ENCODE measurements at regions not wholly inside any gene's neighbourhood (a gene's known extent, or its start where the extent isn't known, plus 50 kb on each side); places are given as distances from the start of the nearest gene placed in this dataset.

DNA sequence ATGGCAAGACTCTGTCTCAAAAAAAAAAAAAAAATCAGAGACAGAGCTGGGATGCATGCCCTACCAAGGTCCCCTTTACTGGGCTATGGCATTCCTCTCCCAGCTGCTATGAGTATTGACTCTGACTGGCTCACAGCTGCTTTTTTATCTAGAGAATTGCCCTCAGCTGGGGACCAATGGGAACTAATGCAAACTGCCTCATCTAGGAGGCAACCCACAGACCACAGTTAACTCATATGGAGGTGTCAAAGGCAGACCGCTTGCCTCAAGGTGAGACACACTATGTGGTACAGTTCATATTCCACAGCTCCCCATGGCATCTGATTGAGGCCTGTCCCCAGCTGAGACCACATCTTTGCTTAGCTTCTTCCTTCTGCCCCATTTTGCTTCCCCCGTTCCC is 183.5 kb upstream of the EOMES start:
- POLR2A ChIA-PET: no interaction called here

More for the DNA sequence above, 183.5 kb upstream of the EOMES start:
- no TSS peak for BruUV-seq (replicated peaks)
- no peak overlapping the region for H3K4me3 ChIP-seq (replicated peaks in 1 of 2; ENCODE audit: low read depth in 1 of 2, low read length in 2 of 2)
- RAD21 ChIA-PET (ENCODE audit: low non-redundant PET in 1 of 2, low total read pairs in 2 of 2, uncharacterized antibody in 2 of 2, unreplicated experiment in 2 of 2): no interaction called here
- H3K27me3 ChIP-seq (ENCODE audit: insufficient read depth, low read length): no peaks in the 10 kb centered on the region
- no peaks in the 10 kb centered on the region for H3K4me1 ChIP-seq (ENCODE audit: control insufficient read depth in 1 of 2, insufficient read depth in 2 of 2, low read length in 2 of 2)
- H4K20me1 ChIP-seq (ENCODE audit: insufficient read depth): no peaks in the 10 kb centered on the region
- no peak for TF ChIP-seq ZFX (IDR thresholded peaks at IDR 0.05)
- TF ChIP-seq, protein P1, sequence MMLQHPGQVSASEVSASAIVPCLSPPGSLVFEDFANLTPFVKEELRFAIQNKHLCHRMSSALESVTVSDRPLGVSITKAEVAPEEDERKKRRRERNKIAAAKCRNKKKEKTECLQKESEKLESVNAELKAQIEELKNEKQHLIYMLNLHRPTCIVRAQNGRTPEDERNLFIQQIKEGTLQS (IDR thresholded peaks at IDR 0.05): no peak
- TF ChIP-seq EZH2 (IDR thresholded peaks at IDR 0.05): no peak
- TF ChIP-seq, protein P2, sequence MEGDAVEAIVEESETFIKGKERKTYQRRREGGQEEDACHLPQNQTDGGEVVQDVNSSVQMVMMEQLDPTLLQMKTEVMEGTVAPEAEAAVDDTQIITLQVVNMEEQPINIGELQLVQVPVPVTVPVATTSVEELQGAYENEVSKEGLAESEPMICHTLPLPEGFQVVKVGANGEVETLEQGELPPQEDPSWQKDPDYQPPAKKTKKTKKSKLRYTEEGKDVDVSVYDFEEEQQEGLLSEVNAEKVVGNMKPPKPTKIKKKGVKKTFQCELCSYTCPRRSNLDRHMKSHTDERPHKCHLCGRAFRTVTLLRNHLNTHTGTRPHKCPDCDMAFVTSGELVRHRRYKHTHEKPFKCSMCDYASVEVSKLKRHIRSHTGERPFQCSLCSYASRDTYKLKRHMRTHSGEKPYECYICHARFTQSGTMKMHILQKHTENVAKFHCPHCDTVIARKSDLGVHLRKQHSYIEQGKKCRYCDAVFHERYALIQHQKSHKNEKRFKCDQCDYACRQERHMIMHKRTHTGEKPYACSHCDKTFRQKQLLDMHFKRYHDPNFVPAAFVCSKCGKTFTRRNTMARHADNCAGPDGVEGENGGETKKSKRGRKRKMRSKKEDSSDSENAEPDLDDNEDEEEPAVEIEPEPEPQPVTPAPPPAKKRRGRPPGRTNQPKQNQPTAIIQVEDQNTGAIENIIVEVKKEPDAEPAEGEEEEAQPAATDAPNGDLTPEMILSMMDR (IDR thresholded peaks at IDR 0.05 in 2 of 3, conservative IDR thresholded peaks at IDR 0.05 in 1 of 3; ENCODE audit: borderline replicate concordance in 1 of 3, insufficient read depth in 1 of 3, low read depth in 2 of 3, low read length in 2 of 3): no peak
- TF ChIP-seq ZNF274 (IDR thresholded peaks at IDR 0.05; ENCODE audit: low read depth, low read length): no peak
- no peak for TF ChIP-seq JUND (IDR thresholded peaks at IDR 0.05)
- no peak for TF ChIP-seq ELF1 (IDR thresholded peaks at IDR 0.05; ENCODE audit: borderline replicate concordance, low read depth)
- no peak for TF ChIP-seq POLR2AphosphoS5 (IDR thresholded peaks at IDR 0.05; ENCODE audit: low read depth, low read length)
- TF ChIP-seq, protein P3, sequence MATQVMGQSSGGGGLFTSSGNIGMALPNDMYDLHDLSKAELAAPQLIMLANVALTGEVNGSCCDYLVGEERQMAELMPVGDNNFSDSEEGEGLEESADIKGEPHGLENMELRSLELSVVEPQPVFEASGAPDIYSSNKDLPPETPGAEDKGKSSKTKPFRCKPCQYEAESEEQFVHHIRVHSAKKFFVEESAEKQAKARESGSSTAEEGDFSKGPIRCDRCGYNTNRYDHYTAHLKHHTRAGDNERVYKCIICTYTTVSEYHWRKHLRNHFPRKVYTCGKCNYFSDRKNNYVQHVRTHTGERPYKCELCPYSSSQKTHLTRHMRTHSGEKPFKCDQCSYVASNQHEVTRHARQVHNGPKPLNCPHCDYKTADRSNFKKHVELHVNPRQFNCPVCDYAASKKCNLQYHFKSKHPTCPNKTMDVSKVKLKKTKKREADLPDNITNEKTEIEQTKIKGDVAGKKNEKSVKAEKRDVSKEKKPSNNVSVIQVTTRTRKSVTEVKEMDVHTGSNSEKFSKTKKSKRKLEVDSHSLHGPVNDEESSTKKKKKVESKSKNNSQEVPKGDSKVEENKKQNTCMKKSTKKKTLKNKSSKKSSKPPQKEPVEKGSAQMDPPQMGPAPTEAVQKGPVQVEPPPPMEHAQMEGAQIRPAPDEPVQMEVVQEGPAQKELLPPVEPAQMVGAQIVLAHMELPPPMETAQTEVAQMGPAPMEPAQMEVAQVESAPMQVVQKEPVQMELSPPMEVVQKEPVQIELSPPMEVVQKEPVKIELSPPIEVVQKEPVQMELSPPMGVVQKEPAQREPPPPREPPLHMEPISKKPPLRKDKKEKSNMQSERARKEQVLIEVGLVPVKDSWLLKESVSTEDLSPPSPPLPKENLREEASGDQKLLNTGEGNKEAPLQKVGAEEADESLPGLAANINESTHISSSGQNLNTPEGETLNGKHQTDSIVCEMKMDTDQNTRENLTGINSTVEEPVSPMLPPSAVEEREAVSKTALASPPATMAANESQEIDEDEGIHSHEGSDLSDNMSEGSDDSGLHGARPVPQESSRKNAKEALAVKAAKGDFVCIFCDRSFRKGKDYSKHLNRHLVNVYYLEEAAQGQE (IDR thresholded peaks at IDR 0.05; ENCODE audit: low read depth): no peak
- TF ChIP-seq SIN3A (IDR thresholded peaks at IDR 0.05; ENCODE audit: low read depth): no peak
- TF ChIP-seq CBX3 (IDR thresholded peaks at IDR 0.05; ENCODE audit: low read depth): no peak
- no peak for TF ChIP-seq POLR2A (IDR thresholded peaks at IDR 0.05; ENCODE audit: borderline replicate concordance, extremely low read depth, insufficient read depth, insufficient read length)
- H3K9ac ChIP-seq (ENCODE audit: low read length): no peak overlapping the region
- no peaks in the 10 kb centered on the region for H3K36me3 ChIP-seq (ENCODE audit: control insufficient read depth in 1 of 2, insufficient read depth in 2 of 2, low read length in 2 of 2)
- H3K9me2 ChIP-seq (ENCODE audit: insufficient read depth): no peaks in the 10 kb centered on the region
- no peak overlapping the region for H2AFZ ChIP-seq (ENCODE audit: low read depth, low read length, poor library complexity, severe bottlenecking)
- DNase-seq (ENCODE audit: low read depth, low spot score) (no peak), ATAC-seq (no peak)
- CTCF ChIA-PET: no interaction called here
- H3K79me2 ChIP-seq (ENCODE audit: insufficient read depth, low read length): no peaks in the 10 kb centered on the region
- H3K27ac ChIP-seq (ENCODE audit: low read depth, low read length): no peak overlapping the region
- no peak overlapping the region for H3K4me2 ChIP-seq (ENCODE audit: low read length)
- no peaks in the 10 kb centered on the region for H3K9me3 ChIP-seq (ENCODE audit: control insufficient read depth in 1 of 2, insufficient read depth in 1 of 2, low read depth in 1 of 2, low read length in 2 of 2)
- intact Hi-C loops (cut with micrococcal nuclease): no loop called here
